B cell (primary cell): ENCODE measurements at regions not wholly inside any gene's neighbourhood (a gene's known extent, or its start where the extent isn't known, plus 50 kb on each side); places are given as distances from the start of the nearest gene placed in this dataset.

Experiments
- ATAC-seq: fragments of 200-7000 bp; cut with Tn5 transposase; one replicate; pipeline ENCODE4 v1.10.0; 2021; ENCODE audit warnings: low read depth, mild to moderate bottlenecking, moderate number of reproducible peaks, moderate library complexity
- CTCF ChIA-PET: fragments of 350-600 bp; sonication (Branson Sonifier 250); formaldehyde crosslinking; loops from one replicate; lab custom pipeline; 2021; ENCODE audit warnings: antibody characterized with exemption, inconsistent platforms; lab: Charles Lee
- POLR2A ChIA-PET: fragments of 350-600 bp; sonication (Branson Sonifier 250); formaldehyde crosslinking; loops from one replicate; lab custom pipeline; 2021; ENCODE audit warnings: antibody characterized with exemption; lab: Charles Lee
- DNase-seq: peaks from one replicate; pipeline ENCODE4 v3.0.0; 2013
- H2AFZ ChIP-seq: 2 replicates; pipeline ENCODE4 v1.6.1; 2012; ENCODE audit warnings: mild to moderate bottlenecking, low read depth, low read length; ENCODE audit not compliant: insufficient read depth, poor library complexity, severe bottlenecking
- H3K27ac ChIP-seq, 2 donors: 1 replicate in 1 of 2; 2 replicates in 1 of 2; pipeline ENCODE4 v1.5.1; 2012 to 2013; ENCODE audit warnings: low read length in 2 of 2, mild to moderate bottlenecking in 2 of 2, moderate library complexity in 1 of 2
- H3K27me3 ChIP-seq, 4 experiments: fragments of 200-600 bp in 1 of 4; sonication (generic) in 1 of 4; replicated peaks in 1 of 4; 1 replicate in 2 of 4; 2 replicates in 2 of 4; pipeline versions ENCODE4 v1.6.1 to v1.7.0; 2013 to 2016; ENCODE audit warnings: low read length in 3 of 4, mild to moderate bottlenecking in 2 of 4, mixed read lengths in 1 of 4, moderate library complexity in 1 of 4; ENCODE audit not compliant: insufficient read depth in 4 of 4, control insufficient read depth in 3 of 4; ENCODE audit errors: control extremely low read depth in 1 of 4
- H3K36me3 ChIP-seq, 2 experiments: replicated peaks in 1 of 2; 1 replicate in 1 of 2; 2 replicates in 1 of 2; pipeline versions ENCODE4 v1.6.1 to v1.7.1; 2013; ENCODE audit warnings: low read length in 1 of 2; ENCODE audit not compliant: insufficient read depth in 2 of 2, control insufficient read depth in 1 of 2; ENCODE audit errors: control extremely low read depth in 1 of 2, extremely low read depth in 1 of 2
- H3K4me1 ChIP-seq, 2 donors: fragments of 200-600 bp in 1 of 2; sonication (generic) in 1 of 2; 1 replicate in 1 of 2; 2 replicates in 1 of 2; pipeline versions ENCODE4 v1.5.1 to v1.6.1; 2013 to 2017; ENCODE audit warnings: low read length in 2 of 2; ENCODE audit not compliant: control insufficient read depth in 2 of 2, insufficient read depth in 2 of 2
- H3K4me2 ChIP-seq: replicated peaks from 2 replicates; pipeline ENCODE3; 2012; ENCODE audit warnings: mild to moderate bottlenecking, low read depth, low read length; ENCODE audit not compliant: poor library complexity, severe bottlenecking
- H3K4me3 ChIP-seq, 5 experiments: fragments of 200-600 bp in 1 of 5; sonication (generic) in 1 of 5; 1 replicate in 3 of 5; 2 replicates in 2 of 5; pipeline versions ENCODE4 v1.5.1 to v1.7.0; 2011 to 2016; ENCODE audit warnings: low read length in 4 of 5, mild to moderate bottlenecking in 4 of 5, low read depth in 2 of 5, control low read depth in 1 of 5, moderate library complexity in 1 of 5; ENCODE audit not compliant: insufficient read depth in 1 of 5; ENCODE audit errors: control extremely low read depth in 1 of 5, extremely low read depth in 1 of 5
- H3K79me2 ChIP-seq: fragments of 200-600 bp; sonication (generic); one replicate; pipeline ENCODE4 v1.6.0; 2016; ENCODE audit warnings: low read length; ENCODE audit not compliant: control insufficient read depth, insufficient read depth
- H3K9ac ChIP-seq: fragments of 200-600 bp; sonication (generic); 2 replicates; pipeline ENCODE4 v1.6.1; 2017; ENCODE audit warnings: mild to moderate bottlenecking, low read length, moderate library complexity
- H3K9me3 ChIP-seq, 3 donors: one replicate each; pipeline versions ENCODE4 v1.6.1 to v1.7.1; 2013; ENCODE audit warnings: low read length in 2 of 3; ENCODE audit not compliant: control insufficient read depth in 2 of 3, insufficient read depth in 1 of 3; ENCODE audit errors: control extremely low read depth in 1 of 3
- H4K20me1 ChIP-seq: 2 replicates; pipeline ENCODE4 v1.6.0; 2012; ENCODE audit warnings: mild to moderate bottlenecking, low read length; ENCODE audit not compliant: insufficient read depth, control insufficient read depth, poor library complexity, severe bottlenecking
- H3K27ac Mint-ChIP-seq: one replicate; pipeline ENCODE4 v1.8.0; 2021; ENCODE audit warnings: mixed read lengths
- H3K27me3 Mint-ChIP-seq: one replicate; pipeline ENCODE4 v1.8.0; 2021; ENCODE audit warnings: mixed read lengths
- H3K4me1 Mint-ChIP-seq: one replicate; pipeline ENCODE4 v1.8.0; 2021; ENCODE audit warnings: mixed read lengths
- H3K4me3 Mint-ChIP-seq: one replicate; pipeline ENCODE4 v1.8.0; 2021; ENCODE audit warnings: mixed read lengths
- H3K9me3 Mint-ChIP-seq: one replicate; pipeline ENCODE4 v1.8.0; 2022; ENCODE audit warnings: mixed read lengths; ENCODE audit not compliant: insufficient read depth
- CTCF ChIP-seq: fragments of 200-600 bp; IDR thresholded peaks from one replicate; pipeline ENCODE4 v1.8.0; 2022; ENCODE audit warnings: antibody characterized with exemption, mild to moderate bottlenecking
- EZH2 ChIP-seq: IDR thresholded peaks from 2 replicates; pipeline ENCODE4 v1.6.1; 2012; ENCODE audit warnings: borderline replicate concordance, low read depth, mild to moderate bottlenecking, moderate library complexity, low read length; ENCODE audit not compliant: insufficient read depth, poor library complexity, severe bottlenecking
- WGBS: methylation state at CpG from one replicate; pipeline ENCODE4 v1.1.5; 2013; ENCODE audit warnings: missing lambda C conversion rate; ENCODE audit not compliant: insufficient coverage; 5-methylcytosine and 5-hydroxymethylcytosine counted together
- intact Hi-C: fragments of 100-400 bp; cut with micrococcal nuclease; formaldehyde crosslinking; loops from one replicate; pipeline ENCODE4 v1.10.0; 2022

DNA sequence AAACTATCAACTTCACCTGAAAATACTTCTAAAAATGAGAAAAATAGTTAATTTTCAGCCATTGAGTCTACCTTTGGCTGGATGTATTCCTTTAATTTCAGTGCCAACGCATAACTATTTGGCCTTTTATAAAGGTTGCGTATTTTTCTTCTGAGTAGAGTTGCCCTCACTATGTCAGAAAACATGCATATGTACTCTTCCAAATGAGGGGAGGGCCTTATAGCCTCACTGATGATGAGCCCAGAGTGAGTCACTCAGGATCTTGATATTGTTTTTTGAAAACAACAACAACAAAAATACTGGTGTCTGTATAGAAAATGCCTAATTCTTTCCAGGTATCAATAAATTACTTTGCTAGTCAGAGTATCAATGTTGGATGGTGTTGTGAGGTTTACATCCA lies 349.3 kb downstream of the FBXO8 start:
- Histone ChIP-seq H3K79me2 (no peaks in the 10 kb centered on the region), H4K20me1 (no peaks in the 10 kb centered on the region), H2AFZ (no peak overlapping the region), H3K9ac (no peak overlapping the region), H3K27ac (no peak overlapping the region), H3K4me1 (no peaks in the 10 kb centered on the region), H3K4me2 (no peak overlapping the region), H3K36me3 (no peaks in the 10 kb centered on the region), H3K27me3 (no peaks in the 10 kb centered on the region), H3K9me3 (no peaks in the 10 kb centered on the region), H3K4me3 (no peak overlapping the region)
- no peak for DNase-seq
- no CpG with 5 or more reads among the region's 2 CpGs for WGBS
- H3K27me3 Mint-ChIP-seq, result no peaks in the 10 kb centered on the region
- H3K9me3 Mint-ChIP-seq, result no peaks in the 10 kb centered on the region
- ChIA-PET CTCF (no interaction called here), POLR2A (no interaction called here)
- intact Hi-C loops, result no loop called here
- no peak for ATAC-seq
- TF ChIP-seq CTCF, result no peak
- no peak for TF ChIP-seq EZH2
- no peak overlapping the region for H3K4me3 Mint-ChIP-seq
- H3K27ac Mint-ChIP-seq, result no peak overlapping the region
- H3K4me1 Mint-ChIP-seq, result no peaks in the 10 kb centered on the region

GRCh38 chr4:173932701-173933100 lies 350.8 kb downstream of the FBXO8 start:
- Histone ChIP-seq H2AFZ (no peak overlapping the region), H3K9me3 (no peaks in the 10 kb centered on the region), H3K36me3 (no peaks in the 10 kb centered on the region), H4K20me1 (no peaks in the 10 kb centered on the region), H3K4me2 (no peak overlapping the region), H3K9ac (no peak overlapping the region), H3K4me1 (no peaks in the 10 kb centered on the region), H3K4me3 (no peak overlapping the region), H3K27ac (no peak overlapping the region), H3K27me3 (no peaks in the 10 kb centered on the region), H3K79me2 (no peaks in the 10 kb centered on the region)
- ChIA-PET POLR2A (no interaction called here), CTCF (no interaction called here)
- H3K4me3 Mint-ChIP-seq, result no peak overlapping the region
- H3K4me1 Mint-ChIP-seq, result no peaks in the 10 kb centered on the region
- WGBS, result 100% methylated on average over 1 of the region's 2 CpGs
- no peak for ATAC-seq
- TF ChIP-seq CTCF, result no peak
- no peaks in the 10 kb centered on the region for H3K9me3 Mint-ChIP-seq
- no peaks in the 10 kb centered on the region for H3K27me3 Mint-ChIP-seq
- no peak for DNase-seq
- no peak overlapping the region for H3K27ac Mint-ChIP-seq
- intact Hi-C loops, result no loop called here
